HG03521 (cell line): ENCODE measurements at regions not wholly inside any gene's neighbourhood (a gene's known extent, or its start where the extent isn't known, plus 50 kb on each side); places are given as distances from the start of the nearest gene placed in this dataset.

Source experiments
- ATAC-seq: cut with Tn5 transposase; IDR thresholded peaks from one replicate; pipeline ENCODE4 v1.9.1; 2021; ENCODE audit warnings: mild to moderate bottlenecking, moderate library complexity; ENCODE audit not compliant: unreplicated experiment

DNA sequence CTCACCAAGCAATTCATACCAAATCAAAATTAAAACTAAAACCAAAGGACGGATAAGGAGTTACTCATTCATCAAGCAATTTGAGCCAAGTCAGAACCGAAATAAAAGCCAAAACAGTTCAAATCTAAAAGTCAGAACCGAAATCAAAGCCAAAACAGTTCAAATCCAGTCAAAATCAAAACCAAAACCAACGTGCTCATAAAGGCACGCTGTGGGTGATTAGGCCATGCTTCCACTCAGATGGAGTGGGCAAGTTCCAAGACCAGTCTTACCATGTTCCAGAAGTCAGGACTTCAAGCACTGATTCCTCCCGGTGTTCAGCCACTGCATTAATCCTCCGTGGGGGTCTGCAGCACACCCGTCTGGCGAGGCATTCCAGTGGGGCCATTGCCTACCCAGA lies 409.3 kb downstream of the TGFB2 start:
- no peak for ATAC-seq

DNA sequence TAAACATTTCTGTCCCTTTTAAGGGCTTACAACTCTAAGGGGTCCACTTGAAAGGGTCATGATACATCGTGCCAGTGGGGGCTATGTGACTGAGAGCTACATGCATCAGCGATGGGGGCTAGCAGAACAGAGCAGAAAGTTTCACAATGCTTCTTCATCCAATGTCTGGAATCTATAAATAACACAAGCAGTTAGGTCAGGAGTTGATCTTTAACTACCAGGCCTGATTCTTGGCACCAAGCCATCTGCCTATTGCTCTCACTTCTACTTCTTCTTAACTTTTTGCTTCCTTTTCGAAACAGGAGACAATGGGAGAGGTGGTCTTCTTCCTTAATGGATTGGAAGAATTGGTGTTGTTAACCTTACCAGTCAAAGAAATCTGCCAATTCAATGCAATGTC lies 410.0 kb downstream of the TGFB2 start:
- no peak for ATAC-seq

DNA sequence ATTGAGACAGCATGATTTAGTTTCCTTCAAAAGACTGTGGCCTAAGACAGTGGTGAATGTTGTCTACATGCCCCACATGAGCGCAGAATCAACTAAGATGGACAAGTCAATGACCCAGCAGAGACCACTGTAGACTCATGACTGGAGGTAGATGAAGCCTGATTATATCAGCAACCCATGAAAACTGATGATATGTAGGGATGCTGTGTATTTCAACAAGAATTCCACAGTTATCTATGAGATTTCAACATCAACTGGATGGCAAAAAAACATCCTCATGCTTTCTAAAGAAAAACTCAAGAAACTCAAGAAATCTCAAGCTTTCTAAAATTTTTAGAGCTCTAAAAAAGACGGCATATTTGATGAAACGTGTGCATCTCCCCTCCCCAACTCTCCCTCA lies 413.9 kb upstream of the LYPLAL1 start:
- no peak for ATAC-seq

DNA sequence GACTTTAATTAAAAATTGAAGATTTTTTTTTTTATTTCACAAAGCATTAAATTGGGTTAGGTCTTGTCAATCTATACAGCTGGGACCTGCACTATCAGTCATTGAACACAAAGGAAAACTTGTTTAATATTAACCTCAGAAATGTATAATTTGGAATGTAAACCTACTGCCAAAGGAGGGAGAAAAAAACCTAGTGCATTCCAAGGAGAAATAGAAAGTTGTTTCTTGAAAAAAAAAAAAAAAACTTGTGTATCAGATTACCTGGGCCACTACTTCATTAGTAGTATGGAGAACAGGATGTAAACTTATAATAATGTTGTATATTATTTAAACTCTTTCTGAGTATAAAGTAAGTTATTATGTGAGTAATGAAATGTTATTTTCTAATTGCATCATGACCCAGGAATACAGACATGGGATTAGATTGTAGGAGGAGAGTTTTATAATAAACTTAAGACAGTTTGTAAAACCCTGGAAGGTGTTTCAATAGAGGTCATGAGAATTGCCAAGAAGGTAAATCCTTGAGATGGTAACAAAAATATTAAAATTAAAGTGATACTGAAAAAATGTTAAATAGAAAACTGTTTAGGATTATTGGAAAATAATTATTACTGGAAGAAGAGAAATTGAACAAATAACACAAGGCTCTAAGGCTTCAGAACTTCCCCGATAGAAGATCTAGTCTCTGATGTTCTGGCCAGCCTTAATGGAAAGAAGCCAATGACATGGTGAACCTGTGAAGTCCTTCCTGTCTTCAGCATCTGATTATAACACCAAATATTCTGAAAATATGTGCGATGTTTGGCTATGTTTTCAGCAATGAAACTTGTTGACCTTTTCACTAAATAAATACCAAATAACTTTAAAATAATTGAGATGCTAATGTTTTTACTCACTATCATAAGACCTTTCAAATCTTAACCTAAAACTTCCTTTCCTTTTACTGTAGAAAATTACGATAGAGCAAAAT lies 412.8 kb upstream of the LYPLAL1 start:
- no peak for ATAC-seq

GRCh38 chr1:218763538-218763937 lies 410.1 kb upstream of the LYPLAL1 start:
- ATAC-seq = no peak

GRCh38 chr1:218765753-218766152 lies 407.9 kb upstream of the LYPLAL1 start:
- ATAC-seq = no peak

DNA sequence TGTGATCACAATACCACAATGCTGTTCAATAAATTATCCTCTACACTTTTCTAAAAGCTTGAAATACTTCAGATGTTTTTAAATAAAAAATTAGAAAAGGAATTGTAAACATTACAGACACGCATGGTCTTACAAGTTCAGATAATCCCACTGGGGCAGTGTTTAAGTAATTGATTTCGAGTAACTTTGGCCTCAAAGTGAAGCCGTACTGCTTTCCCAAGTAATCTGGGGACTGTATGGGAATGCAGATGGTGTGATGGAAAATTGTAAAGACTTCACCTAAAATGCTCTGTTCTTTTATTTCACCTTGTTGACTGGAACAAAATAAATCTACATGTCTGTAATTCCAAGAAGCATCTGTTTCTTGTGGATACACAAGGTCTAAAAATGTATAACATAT lies 401.7 kb upstream of the LYPLAL1 start:
- ATAC-seq = no peak

GRCh38 chr1:218772575-218772974 lies 401.1 kb upstream of the LYPLAL1 start:
- ATAC-seq = no peak

- ATAC-seq = no peak
Observed at GRCh38 chr1:218775501-218776021, 398.1 kb upstream of the LYPLAL1 start.

DNA sequence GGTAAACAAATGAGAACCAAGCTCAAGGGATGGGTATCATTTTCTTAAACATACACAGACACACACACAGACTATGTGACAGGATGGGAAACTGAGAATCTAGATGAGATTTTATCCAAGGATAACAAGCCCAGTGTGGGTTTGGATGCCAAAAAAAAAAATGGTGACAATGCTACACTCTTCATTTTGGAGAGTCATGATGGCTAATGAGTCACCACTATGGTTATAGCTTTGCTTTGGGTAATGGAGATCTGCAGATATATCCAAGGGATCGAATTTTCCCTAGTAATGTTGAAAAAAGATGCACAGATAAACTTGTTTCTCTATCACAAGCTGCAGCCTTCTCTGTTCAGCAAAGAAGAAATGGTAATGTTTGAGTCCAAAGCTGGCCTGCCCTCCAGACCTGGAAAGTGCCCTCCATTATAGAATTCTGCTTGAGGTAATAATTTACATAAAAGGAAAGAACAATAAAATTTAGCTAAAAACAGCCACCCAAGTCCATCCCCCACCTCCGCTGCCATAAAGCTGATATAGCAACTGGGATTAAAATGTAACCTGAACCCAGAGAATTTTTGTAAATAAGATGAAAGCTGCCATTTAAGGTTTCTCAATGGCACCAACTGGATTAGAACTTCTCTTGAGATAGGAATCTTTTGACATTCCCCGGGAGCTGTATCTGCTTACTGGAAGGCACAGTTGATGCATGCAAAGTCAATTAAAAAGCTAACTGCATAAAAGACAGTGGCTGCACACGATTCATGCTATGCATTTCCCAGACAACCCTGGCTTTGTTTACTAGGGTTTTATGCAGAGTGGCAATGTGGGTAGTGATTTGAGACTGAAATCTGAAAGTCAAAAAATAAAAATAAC lies 395.2 kb upstream of the LYPLAL1 start:
- ATAC-seq = no peak

DNA sequence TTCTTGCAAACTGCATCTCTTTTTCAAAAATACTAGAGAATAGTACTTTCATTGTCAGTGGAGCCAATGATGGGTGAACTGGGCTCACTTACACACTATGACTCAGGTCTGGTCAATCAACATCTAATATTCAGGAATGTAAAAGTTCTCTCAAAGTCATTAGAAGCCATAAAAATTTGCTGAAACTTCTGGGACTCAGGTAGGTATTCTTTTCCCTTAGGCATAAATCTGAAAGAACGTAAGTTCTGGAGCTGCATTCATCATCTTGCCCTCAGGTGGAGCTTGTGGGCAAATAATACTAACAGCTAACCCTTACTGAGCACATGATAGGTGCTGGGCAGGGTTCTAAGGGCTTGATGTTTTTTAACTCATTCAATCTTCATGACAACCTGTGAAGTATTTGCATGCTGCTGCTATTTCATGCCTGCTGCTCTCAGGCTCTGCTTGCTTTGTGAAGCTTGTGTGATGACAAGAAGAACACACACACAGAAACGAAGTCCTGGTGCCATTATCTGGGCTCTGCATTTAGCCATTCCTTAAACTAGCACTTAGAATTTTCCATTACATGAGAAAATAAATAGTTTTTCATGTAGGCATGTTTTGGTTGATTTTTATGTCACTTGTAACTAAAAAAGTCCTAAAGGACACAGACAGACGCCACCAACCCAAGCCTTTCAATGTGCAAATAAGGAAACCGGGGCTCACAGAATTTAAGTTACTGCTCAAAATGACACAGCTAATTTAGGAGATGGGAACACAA lies 394.2 kb upstream of the LYPLAL1 start:
- ATAC-seq = no peak

GRCh38 chr1:218783131-218783530 lies 390.5 kb upstream of the LYPLAL1 start:
- no peak for ATAC-seq

DNA sequence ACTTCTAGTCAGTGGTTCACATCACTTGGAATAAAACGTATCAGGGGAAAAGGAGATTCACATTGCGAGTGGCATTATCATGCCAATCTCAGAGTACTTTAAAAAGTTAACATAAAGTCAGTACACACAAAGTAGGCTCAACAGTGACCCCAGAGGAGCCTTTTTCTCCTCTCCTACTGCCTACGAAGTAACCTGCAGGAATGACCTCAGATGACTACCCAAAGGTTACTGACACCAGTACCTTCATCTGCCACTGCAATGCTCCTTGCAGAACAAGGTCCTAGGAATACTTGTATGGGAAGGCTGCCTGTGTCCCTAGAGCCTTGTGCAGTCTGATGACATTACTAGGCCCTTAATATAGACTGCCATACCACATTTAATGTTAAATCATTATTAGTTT lies 389.8 kb upstream of the LYPLAL1 start:
- no peak for ATAC-seq

- ATAC-seq = no peak
Observed at GRCh38 chr1:218785928-218786327, 387.8 kb upstream of the LYPLAL1 start.

GRCh38 chr1:218787826-218788225 lies 385.9 kb upstream of the LYPLAL1 start:
- no peak for ATAC-seq

DNA sequence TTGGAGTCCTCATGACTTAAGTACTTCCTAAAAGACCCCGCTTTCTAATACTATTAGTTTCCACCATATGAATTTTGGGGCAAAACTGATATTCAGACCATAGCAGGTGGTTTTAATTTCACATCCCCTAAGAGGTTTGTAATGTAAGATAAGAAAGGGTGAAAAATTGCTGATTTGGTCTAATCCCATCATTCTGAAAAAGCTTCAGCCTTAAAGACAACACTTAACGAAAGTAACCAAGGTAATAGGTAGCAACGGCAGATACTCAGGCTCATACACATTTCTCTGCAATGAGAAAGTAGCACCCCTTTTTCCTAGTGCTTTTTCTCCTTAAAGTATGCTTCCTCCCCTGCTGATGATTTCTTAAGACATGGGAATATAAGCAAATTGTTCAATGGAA lies 376.9 kb upstream of the LYPLAL1 start:
- no peak for ATAC-seq

DNA sequence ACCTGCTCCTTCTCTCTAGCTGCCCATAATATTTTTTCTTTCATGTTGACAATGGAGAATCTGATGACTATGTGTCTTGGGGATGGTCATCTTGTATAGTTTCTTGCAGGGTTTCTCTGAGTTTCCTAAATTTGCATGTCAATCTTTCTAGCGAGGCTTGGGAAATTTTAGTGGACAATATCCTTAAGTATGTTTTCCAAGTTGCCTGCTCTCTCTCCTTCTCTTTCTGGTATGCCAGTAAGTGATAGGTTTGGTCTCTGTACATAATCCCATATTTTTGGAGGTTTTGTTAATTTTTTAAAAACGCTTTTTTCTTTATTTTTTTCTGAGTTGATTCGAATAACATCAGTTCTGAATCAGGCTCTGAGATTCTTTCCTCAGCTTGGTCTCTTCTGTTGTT lies 370.9 kb upstream of the LYPLAL1 start:
- ATAC-seq = no peak

GRCh38 chr1:218803351-218803997 lies 370.2 kb upstream of the LYPLAL1 start:
- ATAC-seq = no peak

- ATAC-seq = no peak
Observed at GRCh38 chr1:218804014-218804785, 369.5 kb upstream of the LYPLAL1 start.

DNA sequence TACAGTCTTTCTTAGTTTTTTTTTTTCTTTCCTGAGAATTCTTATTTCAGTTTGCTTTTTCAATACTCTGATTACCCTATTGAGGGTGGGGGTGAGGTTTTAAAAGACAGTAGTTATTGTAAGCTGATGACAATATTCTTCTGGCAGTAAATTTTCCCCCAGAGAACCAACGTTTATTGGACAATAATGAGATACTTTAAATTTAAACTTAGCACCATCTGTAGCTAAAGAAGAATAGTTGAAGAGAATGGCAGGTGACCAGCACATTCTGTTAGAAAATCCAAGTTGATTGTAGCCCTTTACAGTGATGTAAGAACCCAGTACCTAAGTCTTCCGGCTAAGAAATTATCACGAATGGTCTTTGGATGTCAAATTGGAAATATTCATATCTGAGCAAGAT lies 364.6 kb upstream of the LYPLAL1 start:
- ATAC-seq = no peak
